NCI-H69 (cell line): ENCODE measurements at regions not wholly inside any gene's neighbourhood (a gene's known extent, or its start where the extent isn't known, plus 50 kb on each side); places are given as distances from the start of the nearest gene placed in this dataset.
"Not testable (repeated sequence)": the region's sequence is repeated elsewhere in the genome, so short reads cannot be mapped to it uniquely, and the experiment has no call there.

Source experiments
- DNase-seq: peaks from one replicate; lab custom pipeline; 2025; lab: John Stamatoyannopoulos, UW

DNA sequence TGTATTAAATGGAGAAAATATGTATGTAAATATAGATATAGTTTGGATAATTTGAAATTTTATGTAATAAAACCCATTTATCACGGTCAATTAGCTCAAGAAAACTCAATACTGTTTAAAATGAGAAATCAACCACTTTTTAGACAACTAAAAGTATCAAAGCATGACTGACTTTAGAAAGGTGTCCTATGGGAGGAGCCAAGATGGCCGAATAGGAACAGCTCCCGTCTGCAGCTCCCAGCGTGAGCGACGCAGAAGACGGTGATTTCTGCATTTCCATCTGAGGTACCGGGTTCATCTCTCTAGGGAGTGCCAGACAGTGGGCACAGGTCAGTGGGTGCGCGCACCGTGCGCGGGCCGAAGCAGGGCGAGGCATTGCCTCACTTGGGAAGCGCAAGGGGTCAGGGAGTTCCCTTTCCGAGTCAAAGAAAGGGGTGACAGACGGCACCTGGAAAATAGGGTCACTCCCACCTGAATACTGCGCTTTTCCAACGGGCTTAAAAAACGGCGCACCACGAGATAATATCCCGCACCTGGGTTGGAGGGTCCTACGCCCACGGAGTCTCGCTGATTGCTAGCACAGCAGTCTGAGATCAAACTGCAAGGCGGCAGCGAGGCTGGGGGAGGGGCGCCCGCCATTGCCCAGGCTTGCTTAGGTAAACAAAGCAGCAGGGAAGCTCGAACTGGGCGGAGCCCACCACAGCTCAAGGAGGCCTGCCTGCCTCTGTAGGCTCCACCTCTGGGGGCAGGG lies 182.8 kb upstream of the NECTIN3 start:
- DNase-seq = peak; percentile 63

DNA sequence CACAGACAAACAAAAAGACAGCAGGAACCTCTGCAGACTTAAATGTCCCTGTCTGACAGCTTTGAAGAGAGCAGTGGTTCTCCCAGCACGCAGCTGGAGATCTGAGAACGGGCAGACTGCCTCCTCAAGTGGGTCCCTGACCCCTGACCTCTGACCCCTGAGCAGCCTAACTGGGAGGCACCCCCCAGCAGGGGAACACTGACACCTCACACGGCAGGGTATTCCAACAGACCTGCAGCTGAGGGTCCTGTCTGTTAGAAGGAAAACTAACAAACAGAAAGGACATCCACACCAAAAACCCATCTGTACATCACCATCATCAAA lies 182.3 kb upstream of the NECTIN3 start:
- DNase-seq = not testable (repeated sequence)

DNA sequence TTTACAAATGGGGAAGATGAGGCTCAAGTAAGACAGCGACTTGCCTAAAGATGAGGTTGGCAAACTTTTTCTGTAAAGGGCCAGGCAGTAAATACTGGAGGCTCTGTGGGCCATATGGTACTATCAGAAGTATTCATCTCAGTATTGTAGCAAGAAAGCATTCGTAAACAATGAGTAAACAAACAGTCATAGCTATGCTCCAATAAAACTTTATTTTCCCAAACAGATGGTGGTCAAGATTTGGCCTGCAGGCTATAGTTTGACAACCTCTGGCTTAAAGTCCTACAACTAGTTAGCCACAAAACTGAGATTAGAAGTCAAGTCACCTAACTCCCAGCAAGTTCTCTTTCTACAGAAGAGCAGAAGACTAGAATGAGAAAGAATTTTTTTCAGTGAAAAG lies 177.0 kb upstream of the NECTIN3 start:
- no peak for DNase-seq

DNA sequence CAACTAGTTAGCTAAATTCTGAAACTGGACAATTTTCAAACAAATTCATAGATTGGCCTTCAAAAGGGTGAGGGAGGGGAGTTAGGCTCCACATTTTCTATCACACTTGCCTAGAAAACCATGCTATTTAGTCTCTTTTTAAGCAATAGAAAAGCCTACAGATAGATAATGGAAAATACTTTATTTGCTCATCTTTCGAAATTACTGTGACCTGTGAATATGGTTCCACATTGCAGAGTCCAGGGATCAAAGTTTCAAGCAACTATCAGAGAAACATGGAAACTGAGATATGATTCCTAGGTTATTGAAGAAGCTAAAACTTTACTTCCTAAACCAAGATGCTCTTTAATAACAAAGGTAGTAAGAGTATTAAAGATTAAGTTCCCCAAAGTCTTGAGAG lies 176.6 kb upstream of the NECTIN3 start:
- DNase-seq = no peak

DNA sequence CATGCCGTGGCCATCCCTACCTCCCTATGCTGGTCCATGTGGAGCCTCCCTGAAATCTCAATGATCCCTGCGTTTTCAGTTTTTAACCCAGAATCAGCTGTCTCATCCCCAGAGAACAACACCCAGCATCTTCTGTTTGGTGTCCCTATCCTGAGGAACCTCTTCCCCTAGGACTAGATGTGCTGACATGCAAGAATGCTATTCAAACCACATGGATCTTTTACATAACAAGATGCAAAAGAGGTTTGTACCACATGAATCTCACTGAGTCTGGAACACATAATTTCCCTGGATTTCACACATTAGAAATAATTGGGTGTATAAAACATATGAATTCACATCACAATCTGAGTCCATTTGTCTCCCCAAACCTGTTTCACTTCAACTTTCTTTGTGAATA lies 174.6 kb upstream of the NECTIN3 start:
- no peak for DNase-seq

DNA sequence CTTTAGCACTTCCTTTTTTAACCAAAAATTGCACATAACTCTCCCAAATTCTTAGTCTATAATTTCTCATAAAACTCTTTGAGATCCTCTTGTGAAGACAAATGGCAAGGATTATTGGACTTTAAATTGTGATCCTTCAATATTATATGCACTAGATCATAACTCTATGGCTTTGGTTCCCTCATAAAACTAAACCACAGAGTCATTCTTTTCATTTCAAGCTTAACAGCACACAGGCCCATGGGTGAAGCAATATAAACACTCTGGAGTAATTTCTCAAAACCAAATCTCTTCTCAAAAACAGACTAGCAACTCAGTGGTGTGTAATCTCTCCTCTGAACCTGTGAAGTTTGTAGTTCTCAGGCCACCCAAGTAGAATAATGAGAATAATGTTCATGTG lies 171.0 kb upstream of the NECTIN3 start:
- DNase-seq = no peak

DNA sequence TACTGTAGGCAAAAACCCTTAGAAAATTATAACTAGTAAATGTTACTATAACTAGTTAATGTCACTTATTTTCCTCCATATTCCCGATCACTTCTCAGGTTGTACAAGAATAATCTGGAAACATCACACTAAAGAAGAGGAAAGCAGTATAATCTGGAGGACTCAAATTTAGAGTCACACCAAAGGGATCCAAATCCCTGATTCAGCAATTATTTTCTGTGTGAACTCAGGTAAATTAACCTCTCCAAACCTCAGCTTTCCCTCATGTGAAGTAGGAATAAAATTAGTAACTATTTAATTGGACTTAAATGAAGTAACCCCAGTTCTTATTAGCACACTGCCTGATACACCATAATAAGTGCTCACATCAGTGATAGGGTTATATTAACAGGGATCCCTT lies 170.1 kb upstream of the NECTIN3 start:
- no peak for DNase-seq

DNA sequence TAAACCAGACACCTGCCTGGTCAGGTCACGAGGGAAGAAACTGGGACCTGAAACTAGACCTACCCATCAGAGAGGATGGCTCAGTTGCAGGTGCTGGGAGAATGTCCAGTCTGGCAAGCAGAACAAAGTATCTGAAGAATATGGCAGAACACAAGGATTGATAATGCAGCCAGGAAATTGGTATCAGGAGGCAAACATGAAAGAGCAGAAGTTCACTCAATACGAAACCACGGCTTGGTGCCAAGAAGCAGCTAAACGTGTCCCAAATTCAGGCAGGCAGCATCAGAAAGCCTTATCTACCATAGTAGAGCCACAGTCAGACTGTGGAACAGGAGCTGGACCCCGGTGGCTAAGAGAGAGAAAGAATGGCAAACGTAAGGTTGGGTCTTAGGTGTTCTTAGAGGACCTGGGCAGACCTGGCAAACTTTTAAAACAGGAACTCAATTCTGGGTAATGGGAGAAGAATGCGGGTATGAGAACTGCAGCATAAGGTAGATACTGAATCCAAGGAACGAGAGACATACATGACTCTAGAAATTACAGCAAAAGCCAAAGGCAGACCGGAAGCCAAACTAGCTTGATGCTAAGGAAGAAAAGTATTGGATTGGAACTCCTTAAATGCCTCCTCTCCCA lies 169.0 kb upstream of the NECTIN3 start:
- no peak for DNase-seq

DNA sequence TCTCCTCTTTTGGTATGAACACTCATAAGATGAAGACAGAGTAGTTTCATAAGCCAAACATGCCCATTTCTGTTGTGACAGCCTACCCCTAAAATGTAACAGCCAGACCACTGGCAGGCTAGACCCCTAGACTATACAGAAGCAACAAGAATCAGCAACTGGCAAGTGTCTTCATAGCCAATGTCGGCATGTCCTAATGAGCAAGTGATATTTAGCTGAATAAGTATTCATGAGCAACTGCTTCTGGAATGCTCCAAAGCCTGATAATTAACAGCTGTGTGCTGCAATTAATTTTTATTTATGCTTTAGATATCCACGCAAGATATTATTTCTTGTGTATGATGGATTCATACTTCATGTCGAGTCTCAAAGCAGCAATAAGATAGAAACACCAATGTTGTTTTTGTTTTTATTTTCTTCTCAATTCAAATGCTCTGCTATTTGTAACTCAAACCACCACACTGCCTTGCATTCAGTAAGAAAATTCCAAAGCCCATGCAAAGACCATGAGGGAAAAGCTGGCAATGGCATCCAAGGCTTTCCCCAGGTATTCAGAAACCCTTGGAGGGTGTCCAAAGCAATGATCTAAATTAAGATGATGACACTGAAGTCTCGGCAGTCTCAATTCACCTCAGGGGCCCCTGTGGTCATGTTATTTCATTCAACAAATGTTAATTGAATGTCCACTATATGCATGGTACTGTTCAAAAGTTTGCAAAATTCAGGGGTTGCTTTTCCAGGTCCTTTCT lies 167.7 kb upstream of the NECTIN3 start:
- no peak for DNase-seq

DNA sequence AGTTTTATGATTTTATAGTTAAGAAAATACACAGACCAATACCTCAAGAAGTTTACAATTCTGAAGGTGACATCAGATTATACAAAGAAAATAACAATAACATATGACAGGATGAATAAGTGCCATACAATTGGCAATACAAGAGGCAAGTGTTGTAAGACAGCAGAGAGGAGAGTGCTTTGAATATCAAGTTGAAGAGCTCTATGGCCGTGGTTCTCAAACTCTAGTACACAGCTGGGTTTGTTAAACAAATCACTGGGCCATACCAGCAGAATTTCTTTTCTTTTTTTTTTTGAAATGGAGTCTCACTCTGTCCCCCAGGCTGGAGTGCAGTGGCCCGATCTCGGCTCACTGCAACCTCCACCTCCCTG lies 167.1 kb upstream of the NECTIN3 start:
- DNase-seq = no peak

DNA sequence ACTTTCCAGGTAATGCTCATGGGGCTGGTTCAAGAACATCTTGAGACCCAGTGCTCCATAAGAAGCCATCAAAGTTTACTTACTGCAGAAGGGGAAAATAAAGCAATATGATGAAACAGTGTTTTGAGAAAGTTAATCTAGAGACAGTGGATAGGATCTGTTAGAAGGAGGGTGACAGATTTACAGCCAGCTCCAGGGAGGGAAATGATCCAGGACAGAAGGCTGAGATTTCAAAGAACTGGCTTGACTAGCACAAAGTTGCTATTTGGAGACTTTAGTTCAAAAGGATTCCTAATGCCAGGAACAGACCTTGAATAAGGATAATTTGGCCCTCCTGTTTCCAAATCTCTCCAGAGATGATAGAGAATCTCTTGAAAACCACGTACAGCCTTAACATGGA lies 166.5 kb upstream of the NECTIN3 start:
- DNase-seq = no peak

DNA sequence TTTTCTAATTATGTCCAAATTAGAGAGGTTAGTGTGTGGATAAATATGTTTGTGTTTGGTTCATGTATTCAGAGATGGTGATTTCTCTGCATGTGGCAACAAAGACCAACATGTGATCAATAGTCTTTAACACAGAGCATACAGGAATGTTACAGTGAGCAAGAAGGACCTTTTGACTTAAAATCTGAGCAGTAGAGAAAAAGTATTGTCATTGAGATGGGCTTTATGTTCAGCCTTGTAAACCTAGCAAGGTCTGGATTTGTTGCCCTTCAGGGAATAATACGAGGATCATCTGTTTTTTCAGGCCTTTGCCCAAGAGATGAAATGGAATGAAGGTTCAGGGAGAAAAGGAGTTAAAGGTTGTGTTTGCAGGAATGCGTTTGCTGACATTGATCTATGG lies 161.8 kb upstream of the NECTIN3 start:
- peak; percentile 62 for DNase-seq

DNA sequence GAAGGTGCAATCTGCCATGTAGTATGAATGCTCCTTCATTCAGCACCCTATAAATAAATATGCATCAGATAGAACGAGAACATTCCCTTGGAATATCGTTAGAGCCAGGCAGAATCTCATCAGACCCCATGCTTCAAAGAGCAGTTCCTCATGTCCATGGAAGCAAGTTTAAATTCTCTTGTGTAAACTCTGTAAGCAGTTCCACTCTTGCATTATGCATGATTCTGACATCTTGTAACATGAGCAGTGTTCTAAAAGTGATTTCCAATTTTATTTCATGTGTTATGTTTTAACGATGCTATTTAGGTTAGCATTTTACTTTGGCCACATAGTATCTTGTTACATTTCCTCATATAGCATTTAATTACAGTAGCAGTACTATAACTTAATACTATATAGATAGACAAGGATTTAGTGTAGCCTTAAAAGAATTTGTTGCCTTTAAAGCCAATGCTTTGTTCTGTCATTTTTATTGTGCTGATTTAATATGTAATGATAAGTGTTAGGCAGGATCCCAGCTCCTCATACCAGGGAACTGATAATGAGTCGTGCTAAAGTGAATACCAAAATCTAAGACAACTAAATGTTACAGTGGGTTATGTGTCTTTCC lies 161.2 kb upstream of the NECTIN3 start:
- DNase-seq = peak; percentile 10

DNA sequence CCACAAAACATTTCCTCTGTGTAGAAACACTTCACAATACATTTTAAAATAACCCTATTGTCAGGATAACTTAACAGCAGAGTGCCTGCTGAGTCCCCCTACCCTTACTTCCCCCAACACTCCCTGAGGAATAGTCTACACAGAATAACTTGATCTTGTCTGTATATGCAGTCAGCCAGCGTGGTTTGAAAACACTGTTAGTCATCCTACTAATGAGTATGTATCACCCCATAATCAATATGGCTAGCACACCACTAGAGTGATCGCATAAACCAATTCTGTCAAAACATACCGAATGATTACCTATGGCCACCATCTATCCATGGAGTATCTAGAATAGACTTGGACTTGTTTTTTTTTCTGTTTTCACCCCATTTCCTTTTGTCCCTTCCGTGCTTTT lies 152.7 kb upstream of the NECTIN3 start:
- DNase-seq = no peak

DNA sequence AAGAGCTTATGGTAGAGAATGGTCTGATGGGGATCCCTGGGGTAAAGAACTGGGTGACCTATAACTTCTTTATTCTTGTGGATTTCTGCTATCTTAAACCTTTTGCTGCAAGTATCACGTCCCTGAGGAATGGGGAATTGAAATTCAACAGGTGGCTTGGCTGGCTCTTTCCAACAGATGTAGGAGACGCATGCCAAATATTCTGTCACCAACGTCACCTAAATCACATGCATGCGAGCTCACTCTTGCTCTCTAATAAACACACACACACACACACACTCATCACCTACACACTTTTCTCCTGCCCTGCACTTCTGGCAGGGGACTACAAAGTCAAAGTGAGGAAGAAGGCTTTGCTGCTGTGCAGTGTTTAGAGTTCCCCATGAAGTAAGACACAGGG lies 145.8 kb upstream of the NECTIN3 start:
- no peak for DNase-seq

DNA sequence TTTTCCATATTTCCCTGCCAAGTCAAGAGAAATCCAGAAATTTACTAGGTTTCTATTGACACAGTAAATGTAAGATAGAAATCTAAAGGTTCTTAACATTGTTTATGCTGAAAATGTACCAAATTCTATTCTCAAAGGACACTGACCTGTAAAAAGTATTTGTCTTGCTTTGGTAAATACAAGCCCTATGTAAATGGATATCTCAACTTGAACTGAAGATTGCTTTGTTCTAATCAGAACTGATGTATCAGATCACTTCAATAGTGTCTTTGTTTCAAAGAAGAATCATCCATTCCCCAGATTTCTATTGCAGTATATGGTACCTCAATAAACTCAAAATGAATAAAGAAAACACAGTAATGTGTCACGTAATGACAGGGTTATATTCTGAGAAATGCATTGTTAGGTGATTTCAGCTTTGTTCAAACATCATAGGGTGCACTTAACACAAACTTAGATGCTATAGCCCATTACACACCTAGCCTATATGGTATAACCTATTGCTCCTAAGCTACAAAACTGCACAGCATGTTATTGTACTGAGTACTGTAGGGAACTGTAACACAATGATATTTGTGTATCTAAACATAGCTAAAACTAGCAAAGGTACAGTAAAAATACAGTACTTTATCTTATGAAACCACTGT lies 143.5 kb upstream of the NECTIN3 start:
- peak; percentile 70 for DNase-seq

DNA sequence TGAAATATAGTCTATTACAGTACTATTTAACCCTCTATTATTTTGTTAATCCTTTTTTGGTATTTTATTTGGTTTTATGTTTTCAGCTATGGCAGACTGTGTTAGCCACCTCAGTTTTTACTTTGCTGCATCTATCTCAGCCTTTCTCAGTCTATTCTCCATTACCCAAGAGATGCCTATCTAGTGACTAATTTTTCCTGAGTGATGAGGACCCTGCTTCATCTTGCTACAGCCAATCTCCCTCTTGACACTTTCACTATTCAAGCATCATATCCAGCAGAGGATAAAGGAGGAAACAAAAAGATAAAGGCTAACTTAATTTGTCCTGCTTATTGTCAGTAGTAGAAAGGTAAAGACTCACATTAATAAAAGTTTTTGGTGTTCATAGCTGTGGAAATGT lies 141.8 kb upstream of the NECTIN3 start:
- no peak for DNase-seq

DNA sequence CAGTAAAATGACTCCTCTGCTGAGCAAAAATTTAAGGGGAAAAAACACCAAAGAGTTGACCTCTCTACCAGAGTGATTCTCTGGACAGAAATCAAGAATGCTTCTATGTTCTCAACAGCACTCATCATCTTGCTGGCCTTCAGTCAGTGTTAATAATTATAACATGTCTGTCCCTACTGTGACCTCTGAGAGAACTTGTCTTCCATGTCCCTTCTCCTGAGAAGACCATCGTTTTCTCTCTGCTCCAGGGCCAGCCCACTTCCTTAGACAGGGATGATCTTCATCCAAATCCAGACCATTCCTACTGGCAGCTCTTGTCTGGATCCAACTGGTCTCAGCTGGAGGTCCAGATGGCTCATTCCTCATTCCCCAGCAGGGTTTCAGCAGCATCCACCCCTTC lies 139.0 kb upstream of the NECTIN3 start:
- DNase-seq = peak; percentile 64

DNA sequence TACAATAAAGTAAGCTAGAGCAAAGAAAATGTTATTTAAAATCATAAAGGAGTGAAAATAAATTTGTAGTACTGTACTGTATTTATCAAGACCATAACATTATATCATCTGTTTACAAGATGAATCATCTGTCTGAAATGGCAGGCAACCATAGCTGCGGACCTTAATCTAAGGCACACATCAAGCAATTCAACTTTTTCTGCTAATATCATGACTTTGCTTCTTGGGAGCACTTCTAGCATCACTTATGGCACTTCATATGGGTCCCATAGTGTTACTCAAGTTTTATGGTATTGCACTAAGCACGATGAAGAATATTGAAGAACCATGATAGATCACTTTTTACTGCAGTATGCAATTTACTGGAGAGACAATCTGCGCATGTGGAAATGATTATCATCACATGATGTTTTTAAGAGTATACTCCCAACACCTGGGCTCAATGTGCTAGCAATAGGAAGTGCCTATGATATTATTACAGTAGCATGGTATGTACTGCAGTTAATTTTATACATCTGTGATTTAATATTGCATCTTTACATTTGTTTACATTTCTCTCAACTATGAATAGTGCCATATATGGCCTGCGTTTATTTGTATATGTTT lies 137.7 kb upstream of the NECTIN3 start:
- DNase-seq = no peak

DNA sequence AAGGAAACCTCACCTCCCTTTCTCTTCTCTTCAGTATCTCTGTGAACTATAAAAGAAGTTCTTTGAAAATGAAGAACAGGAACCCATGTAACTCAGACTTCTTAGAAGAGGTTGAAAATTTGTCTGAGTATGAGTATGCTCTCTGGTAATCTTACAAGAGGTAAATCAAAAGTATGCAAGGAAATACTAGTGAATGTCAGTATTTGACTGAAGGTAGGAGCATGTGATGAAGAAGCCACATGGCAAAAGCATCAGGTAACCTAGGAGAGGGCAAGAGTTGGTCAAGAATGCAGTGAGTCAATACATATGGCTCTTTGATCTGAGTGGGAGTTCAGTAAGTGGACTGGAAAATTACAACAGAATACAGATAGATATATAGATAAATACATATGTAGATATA lies 133.0 kb upstream of the NECTIN3 start:
- no peak for DNase-seq

DNA sequence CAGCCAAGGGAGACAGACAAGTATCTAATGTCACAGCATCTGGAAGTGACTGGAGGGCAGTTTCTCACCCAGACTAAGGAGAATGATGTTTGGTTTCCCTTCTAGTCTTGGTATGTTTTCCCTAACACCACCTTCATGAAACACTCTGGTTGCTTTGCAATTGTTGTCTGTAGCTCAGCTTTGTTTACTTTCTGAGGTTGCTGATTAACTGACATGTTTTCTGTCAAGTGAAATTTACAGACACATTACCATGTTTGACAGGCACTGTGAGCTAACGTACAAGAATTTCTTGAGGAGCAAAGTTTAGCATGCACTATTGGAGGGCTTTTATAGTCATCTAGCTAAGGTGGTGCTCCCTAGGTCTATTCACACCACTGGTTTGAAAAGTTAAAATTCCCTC lies 131.6 kb upstream of the NECTIN3 start:
- DNase-seq = no peak

DNA sequence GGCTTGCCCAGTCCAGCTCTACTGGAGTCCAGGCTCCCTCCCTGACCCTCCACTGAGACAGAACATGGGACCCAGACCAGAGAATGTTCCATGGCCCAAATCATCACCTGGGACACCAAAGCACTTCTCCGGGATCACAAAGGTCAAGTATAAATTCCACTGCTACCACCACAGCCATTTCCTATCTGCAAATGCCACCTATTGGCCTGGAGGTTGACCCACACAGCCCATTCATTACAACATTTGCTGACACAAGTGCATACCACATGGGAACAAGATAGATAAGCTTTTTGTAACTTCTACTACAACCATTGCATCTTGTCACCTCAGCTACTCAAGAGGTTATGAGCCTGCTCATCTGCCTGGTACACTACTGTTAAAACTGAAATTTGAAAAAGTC lies 126.8 kb upstream of the NECTIN3 start:
- no peak for DNase-seq
